HG02938 (cell line): ENCODE measurements at regions not wholly inside any gene's neighbourhood (a gene's known extent, or its start where the extent isn't known, plus 50 kb on each side); places are given as distances from the start of the nearest gene placed in this dataset.
"Not testable (repeated sequence)": the region's sequence is repeated elsewhere in the genome, so short reads cannot be mapped to it uniquely, and the experiment has no call there.

ENCODE experiments used
- ATAC-seq: cut with Tn5 transposase; IDR thresholded peaks from one replicate; pipeline ENCODE4 v1.9.1; 2021; ENCODE audit warnings: mild to moderate bottlenecking, moderate library complexity; ENCODE audit not compliant: unreplicated experiment

- ATAC-seq = not testable (repeated sequence)
Measured at GRCh38 chr12:88667615-88668014, 87.3 kb upstream of the KITLG start.

GRCh38 chr12:88665071-88665470 lies 84.8 kb upstream of the KITLG start:
- ATAC-seq = no peak

- ATAC-seq = no peak
Measured at GRCh38 chr12:88662961-88663360, 82.7 kb upstream of the KITLG start.

GRCh38 chr12:88662093-88662492 lies 81.8 kb upstream of the KITLG start:
- no peak for ATAC-seq

- ATAC-seq = no peak
Measured at GRCh38 chr12:88658009-88658408, 77.7 kb upstream of the KITLG start.

- ATAC-seq = no peak
Measured at GRCh38 chr12:88650715-88651114, 70.4 kb upstream of the KITLG start.

- ATAC-seq = no peak
Measured at GRCh38 chr12:88648625-88649024, 68.4 kb upstream of the KITLG start.

GRCh38 chr12:88646824-88647223 lies 66.6 kb upstream of the KITLG start:
- ATAC-seq = no peak

- no peak for ATAC-seq
Measured at GRCh38 chr12:88645816-88646215, 65.5 kb upstream of the KITLG start.

- ATAC-seq = no peak
Measured at GRCh38 chr12:88644946-88645702, 64.9 kb upstream of the KITLG start.

GRCh38 chr12:88643685-88644084 lies 63.4 kb upstream of the KITLG start:
- no peak for ATAC-seq

- ATAC-seq = no peak
Measured at GRCh38 chr12:88642675-88643431, 62.6 kb upstream of the KITLG start.

- no peak for ATAC-seq
Measured at GRCh38 chr12:88638966-88639760, 58.9 kb upstream of the KITLG start.

- no peak for ATAC-seq
Measured at GRCh38 chr12:88638388-88638787, 58.1 kb upstream of the KITLG start.

- no peak for ATAC-seq
Measured at GRCh38 chr12:88634008-88634407, 53.7 kb upstream of the KITLG start.

GRCh38 chr12:88633312-88633711 lies 53.0 kb upstream of the KITLG start:
- no peak for ATAC-seq

- no peak for ATAC-seq
Measured at GRCh38 chr12:88630561-88630960, 50.3 kb upstream of the KITLG start.
